Stimulated activated CD8-positive, alpha-beta memory T cell treated with anti-CD3 and anti-CD28 coated beads, Interleukin-2, amount 100 ng/mL, for 1 hour (primary cell): ENCODE measurements at regions not wholly inside any gene's neighbourhood (a gene's known extent, or its start where the extent isn't known, plus 50 kb on each side); places are given as distances from the start of the nearest gene placed in this dataset.

ENCODE experiments used
- DNase-seq, 2 donors: peaks; one replicate each; pipeline ENCODE4 v3.0.0-alpha.2; 2020; ENCODE audit warnings: low read depth in 2 of 2

- no peak for DNase-seq
These were observed 101.8 kb downstream of the SAMD9 start for GRCh38 chr7:93015779-93016481.

- no peak for DNase-seq
These were observed 102.5 kb downstream of the SAMD9 start for GRCh38 chr7:93015101-93015778.

DNA sequence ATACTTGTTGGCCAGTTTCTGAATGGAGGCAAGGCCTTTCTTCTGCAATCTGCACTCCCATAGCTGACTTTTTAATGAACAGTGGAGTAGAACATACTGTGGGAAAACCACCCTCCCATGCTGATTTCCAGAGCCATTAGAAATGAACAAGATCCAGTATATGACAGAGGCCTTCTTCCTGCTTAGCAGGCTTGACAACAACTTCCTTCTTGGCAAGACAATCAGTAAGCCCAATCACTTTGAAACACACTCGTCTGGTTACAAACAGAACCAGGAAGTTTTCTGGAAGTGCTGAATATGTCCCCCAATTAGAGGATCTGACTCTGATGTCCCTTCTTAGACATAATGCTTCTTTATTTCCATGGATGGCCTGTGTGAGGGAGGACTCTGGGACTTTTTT, 103.4 kb downstream of the SAMD9 start:
- no peak for DNase-seq

- DNase-seq = no peak
These were observed 104.2 kb downstream of the SAMD9 start for GRCh38 chr7:93013446-93014061.

DNA sequence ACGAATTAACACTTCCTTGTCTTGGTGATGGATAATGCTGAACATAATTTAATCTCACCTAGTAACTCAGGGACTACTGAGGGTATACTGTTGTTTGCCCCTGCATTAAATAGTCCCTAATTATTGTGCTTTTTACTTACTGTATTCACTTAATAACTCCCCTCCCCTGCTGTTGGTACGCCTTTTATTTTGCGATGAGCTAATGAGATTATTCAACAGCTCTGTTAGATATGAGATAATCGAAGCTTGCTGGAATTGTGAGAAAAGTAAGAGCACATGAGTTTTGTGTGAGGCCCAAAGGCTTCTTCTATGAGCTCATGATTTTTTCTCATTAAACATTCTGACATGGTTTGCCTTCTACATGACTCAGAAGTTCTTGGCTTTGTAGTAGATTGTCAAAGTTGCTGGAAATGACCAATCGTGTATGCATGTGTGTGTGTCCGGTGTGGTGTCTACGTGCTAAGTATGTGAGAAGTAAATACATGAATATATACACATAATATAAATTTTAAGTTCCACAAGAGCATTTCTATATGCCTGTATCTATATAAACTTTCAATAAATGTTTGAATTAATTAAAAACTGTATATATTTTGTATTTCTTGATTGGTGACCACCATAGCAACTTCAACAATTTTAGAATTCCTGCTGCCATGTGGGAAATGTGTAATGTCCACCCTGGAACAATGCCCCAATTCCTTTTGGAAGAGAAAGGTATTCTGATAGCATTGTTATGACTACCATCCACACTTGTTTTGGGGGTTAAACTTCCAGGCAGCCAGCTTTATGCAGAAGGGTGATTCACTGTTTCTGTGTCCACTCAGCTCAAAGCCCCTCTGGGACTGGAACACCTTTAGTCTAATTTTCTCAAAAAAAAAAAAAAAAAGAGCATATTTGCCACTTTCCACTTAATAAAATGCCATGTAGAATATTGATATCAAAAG, 106.2 kb downstream of the SAMD9 start:
- no peak for DNase-seq

GRCh38 chr7:93008833-93009232, 108.9 kb downstream of the SAMD9 start:
- no peak for DNase-seq

DNA sequence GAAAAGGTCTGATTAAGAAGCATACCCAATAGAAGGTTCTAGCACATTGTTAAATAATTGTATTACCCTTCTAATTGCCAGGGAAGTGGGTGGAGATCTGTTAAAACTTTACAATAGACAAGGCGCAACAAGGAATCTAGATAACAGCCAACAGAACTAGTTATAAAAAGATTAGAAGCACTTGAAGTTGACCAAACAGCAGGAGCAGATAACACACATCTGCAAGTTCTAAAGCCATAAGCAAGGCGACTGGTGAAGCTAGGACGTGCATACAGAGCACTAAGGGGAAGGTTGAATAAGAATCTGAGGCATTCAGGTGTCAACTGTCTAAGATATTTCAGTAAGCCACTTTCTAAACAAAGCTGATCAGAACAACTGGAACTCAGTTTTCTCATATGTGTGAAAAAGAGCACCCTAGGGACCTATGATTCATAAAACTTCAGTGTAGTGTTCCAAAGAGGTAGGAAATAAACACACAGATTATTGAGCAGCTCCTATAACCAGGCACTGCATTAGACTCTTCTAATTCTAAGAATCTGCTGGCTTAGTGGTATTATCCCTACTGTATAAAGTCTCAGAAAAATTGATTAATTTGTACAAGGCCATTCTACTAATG, 111.2 kb downstream of the SAMD9 start:
- DNase-seq = no peak

DNA sequence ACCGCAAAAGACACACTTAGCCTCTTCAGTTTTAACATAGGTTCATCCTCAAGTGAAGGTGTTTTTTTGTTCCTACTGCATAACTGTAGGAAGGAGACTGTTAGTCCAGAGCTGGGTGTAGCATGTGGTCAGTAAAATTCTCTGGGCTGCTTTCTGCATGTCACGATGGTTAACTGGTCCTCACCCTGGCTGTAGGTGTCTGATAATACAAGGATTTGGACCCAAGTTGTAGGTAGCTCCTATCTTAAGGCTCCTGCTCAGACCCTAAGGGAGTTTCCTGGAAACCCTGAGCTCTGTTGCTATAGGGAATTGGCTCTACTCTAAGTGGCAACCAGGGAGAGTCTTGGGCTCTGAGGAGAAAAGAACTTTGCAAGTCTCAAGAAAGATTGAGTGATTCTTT, 112.9 kb downstream of the SAMD9 start:
- DNase-seq = no peak

GRCh38 chr7:92997719-92998118, 120.1 kb downstream of the SAMD9 start:
- DNase-seq = no peak

- no peak for DNase-seq
These were observed 120.6 kb downstream of the SAMD9 start for GRCh38 chr7:92997152-92997551.

GRCh38 chr7:92994901-92995300, 122.9 kb downstream of the SAMD9 start:
- DNase-seq = no peak

DNA sequence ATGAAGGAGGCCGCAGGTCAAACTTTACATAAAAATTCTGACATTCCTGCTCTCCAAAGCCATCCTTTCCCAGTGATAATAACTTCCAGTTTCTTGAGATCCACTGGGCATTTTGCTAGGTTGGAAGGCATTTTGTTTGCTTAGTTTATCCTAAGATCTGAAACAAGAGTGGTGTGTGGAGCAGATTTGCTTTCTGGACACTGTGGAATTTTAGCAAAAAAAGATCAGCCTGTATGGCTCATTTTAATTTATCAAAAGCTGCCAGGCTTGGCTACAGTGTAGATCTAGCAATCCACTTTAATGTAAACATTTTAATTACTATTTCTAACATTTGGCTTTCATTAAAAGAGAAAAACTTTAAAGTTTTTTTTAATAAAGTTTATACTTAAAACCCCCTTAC, 124.8 kb downstream of the SAMD9 start:
- DNase-seq = no peak

DNA sequence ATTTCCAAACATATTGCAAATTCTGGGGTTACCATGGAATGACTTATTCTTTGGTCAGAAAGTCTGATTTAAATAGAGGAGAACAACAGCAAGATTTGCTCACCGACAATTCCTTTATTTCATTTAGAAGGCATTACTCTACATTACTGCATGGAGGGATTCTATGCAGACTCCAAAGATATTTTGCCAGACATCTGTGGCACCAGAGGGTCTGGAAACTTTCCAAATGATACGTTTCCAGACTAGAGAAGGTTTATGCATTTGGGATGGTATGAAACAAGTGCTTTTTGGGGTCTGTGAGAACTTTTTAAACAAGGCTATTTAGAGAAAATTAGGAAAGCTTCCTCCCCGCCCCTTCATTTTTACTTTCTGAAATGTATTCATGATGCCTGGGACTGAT, 125.3 kb downstream of the SAMD9 start:
- no peak for DNase-seq

DNA sequence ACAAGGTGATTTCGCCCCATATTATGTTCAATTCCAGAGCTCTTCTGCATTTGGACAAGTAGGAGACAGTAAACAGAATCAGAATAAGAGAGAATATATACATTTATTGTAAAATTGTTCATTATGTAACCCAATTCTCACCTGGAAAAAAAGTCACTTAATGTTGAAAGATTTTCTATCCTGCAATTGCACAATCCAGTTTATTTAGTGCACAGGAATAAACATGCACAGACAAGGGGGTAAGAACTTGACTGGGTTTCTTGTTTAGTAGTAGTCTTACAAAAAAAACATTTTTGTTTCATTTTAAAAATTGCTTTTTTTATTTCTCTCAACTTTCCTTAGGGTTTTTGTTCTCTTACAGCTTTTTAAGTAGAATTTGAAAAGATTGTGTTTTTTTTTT, 126.6 kb downstream of the SAMD9 start:
- DNase-seq = no peak

DNA sequence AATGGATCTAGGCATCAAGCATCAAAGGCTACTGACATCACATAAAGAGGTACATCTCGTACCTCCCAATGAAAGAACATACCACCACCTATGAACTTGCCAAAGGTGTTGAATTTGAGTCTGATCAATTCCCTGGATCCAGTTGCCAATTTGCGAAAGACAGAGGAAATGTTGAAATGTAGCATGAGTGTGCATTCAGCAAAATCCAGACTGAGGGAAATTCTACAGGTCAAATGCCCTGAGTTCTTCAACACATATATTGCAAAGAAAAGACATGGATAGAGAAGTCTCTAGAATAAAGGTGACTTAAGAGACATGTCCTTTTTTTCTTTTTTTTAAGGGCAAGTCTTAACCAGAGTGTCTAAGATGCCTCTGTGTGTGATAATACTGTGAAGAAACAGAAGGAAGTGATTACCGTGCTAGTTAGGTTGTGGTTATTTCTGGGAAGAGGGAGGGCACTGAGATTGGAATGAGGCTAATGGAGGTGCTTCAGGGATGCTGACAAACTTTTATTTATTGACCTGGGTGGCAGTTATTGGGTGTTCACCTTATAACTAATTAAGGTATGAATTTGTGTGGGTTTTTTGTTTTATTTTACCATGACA, 128.7 kb downstream of the SAMD9 start:
- DNase-seq = no peak

DNA sequence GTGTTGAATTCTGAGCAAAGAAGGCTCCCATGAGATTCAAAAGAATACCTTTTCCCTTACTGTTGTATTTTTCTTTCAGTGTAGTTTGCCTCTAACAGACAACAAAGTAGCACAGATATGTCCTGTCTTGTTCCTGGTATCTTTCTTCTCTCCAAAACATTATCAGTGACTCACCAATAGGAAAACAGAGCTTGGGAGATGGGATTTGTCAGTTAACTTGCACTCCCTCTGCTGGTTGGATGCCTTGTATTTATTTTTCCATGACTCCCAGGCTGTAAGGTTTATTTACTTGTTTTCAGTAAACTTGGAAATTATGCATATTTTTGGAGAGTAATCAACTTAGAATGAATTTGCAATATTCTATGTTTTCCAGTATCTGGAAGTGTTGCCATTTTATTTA, 129.7 kb downstream of the SAMD9 start:
- no peak for DNase-seq

DNA sequence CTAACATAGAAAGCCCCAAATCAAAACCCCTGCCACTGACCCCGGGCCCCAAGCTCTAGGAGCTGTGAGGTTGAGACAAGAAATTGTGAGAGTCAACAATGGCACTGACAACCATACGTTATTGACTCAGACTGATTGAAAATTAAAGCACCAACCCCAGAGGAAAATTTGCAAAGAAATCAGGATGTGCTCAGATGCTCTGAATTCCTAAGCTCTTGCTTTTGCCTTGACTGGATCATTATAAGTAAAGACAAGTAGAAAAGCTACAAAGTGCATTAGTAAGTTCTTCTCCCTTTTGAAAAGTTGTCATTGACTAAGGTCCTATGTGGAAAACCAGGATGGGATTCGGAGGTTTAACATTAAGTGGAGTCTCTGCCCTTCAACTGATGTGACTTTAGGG, 130.2 kb downstream of the SAMD9 start:
- no peak for DNase-seq

DNA sequence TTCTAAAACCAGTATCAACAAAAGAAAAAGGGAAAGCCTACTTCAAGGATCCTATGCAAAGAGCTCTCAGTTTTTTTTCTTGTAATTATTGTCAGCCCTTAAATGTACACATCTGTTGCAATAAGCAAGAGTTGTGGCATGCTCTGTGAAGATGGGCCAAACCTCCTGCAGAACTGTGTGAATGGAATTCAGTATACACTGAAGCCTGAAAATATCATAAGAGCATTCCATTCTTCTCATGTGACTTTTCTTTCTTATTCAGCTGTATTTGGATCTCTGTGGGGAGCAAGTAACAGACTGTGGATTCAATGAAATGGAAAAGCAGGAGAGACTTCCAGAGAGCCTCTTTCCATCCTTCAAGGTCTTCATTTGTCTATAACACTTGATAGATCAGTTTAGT, 130.7 kb downstream of the SAMD9 start:
- no peak for DNase-seq

DNA sequence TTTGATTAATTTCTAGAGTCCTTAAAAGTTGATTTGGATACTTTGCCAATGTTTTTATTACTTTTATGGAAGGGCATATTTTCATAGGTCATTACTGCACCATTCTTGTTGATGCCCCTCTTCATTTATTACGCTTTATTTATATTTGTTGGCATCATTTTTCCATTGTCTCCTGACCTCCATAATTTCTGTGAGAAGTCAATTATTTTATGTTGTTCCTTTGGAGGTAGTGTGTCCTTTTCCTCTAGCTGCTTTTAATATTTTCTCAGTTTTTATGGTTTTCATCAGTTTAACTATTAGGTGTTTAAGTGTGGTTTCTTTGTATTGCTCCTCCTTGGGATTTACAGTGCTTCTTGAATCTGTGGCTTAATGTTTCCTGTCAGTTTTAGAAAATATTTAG, 134.9 kb downstream of the SAMD9 start:
- no peak for DNase-seq

DNA sequence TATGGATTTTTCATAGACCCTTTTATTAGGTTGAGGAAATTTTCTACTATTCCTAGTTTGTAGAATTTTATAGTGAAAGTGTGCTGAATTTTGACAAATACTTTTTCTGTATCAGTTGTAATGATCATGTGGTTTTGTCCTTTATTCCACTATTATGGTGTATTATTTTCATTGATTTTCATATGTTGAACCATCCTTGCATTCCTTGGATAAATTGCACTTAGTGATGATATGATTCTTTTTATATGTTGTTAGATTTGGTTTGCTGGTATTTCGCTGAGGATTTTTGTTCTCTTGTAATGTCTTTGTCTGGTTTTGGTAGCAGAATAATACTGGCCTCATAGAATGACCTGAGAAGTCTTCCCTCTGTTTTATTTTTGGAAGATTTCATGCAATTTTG, 140.6 kb upstream of the CDK6 start:
- DNase-seq = no peak

GRCh38 chr7:92973974-92974373, 137.6 kb upstream of the CDK6 start:
- DNase-seq = no peak
